Esophagus squamous epithelium (tissue), 5 donors: ENCODE measurements at regions not wholly inside any gene's neighbourhood (a gene's known extent, or its start where the extent isn't known, plus 50 kb on each side); places are given as distances from the start of the nearest gene placed in this dataset.

Experiments used
- DNase-seq: peaks from one replicate; lab custom pipeline; 2025; lab: John Stamatoyannopoulos, UW
- H3K27ac ChIP-seq, 4 donors: fragments of 200-600 bp; sonication (generic); one replicate each; pipeline ENCODE4 v1.5.1; 2016 to 2019; ENCODE audit warnings: mild to moderate bottlenecking in 1 of 4
- H3K27me3 ChIP-seq, 4 donors: fragments of 200-600 bp; sonication (generic); 1 replicate in 3 of 4; 2 replicates in 1 of 4; pipeline versions ENCODE4 v1.5.1 to v1.6.0; 2017 to 2021; ENCODE audit warnings: antibody characterized with exemption in 1 of 4
- H3K36me3 ChIP-seq, 3 donors: fragments of 200-600 bp; sonication (generic); one replicate each; pipeline ENCODE4 v1.5.1; 2016 to 2019
- H3K4me1 ChIP-seq, 3 donors: fragments of 200-600 bp; sonication (generic); one replicate each; pipeline ENCODE4 v1.5.1; 2017 to 2019
- H3K4me3 ChIP-seq, 4 donors: fragments of 200-600 bp; sonication (generic); 1 replicate in 3 of 4; 2 replicates in 1 of 4; pipeline ENCODE4 v1.5.1; 2016 to 2019; ENCODE audit warnings: mild to moderate bottlenecking in 2 of 4, moderate library complexity in 1 of 4
- H3K9me3 ChIP-seq, 3 donors: fragments of 200-600 bp; sonication (generic); one replicate each; pipeline ENCODE4 v1.5.1; 2016 to 2019
- POLR2A ChIP-seq, 4 donors: fragments of 450-650 bp; IDR thresholded peaks; one replicate each; pipeline ENCODE4 v1.6.1; 2017; ENCODE audit warnings: antibody characterized with exemption in 4 of 4, mild to moderate bottlenecking in 4 of 4, moderate library complexity in 3 of 4
- WGBS, 2 donors: methylation state at CpG; one replicate each; pipeline ENCODE4 v1.1.5; 2018; 5-methylcytosine and 5-hydroxymethylcytosine counted together
- intact Hi-C: fragments of 100-400 bp; cut with DNase I; formaldehyde crosslinking; loops from one replicate; pipeline ENCODE4 v1.15.0; 2022
- TF ChIP-seq, protein P1 (sequence below), 6 experiments: fragments of 450-650 bp in 4 of 6; fragments of 200-600 bp in 2 of 6; sonication (generic) in 2 of 6; IDR thresholded peaks; one replicate each; pipeline ENCODE4 v1.5.1; 2016 to 2019; ENCODE audit warnings: antibody characterized with exemption in 6 of 6, mild to moderate bottlenecking in 4 of 6, moderate library complexity in 4 of 6
- donor health status: DM: yes; HTN: yes; CAD: no.

DNA sequence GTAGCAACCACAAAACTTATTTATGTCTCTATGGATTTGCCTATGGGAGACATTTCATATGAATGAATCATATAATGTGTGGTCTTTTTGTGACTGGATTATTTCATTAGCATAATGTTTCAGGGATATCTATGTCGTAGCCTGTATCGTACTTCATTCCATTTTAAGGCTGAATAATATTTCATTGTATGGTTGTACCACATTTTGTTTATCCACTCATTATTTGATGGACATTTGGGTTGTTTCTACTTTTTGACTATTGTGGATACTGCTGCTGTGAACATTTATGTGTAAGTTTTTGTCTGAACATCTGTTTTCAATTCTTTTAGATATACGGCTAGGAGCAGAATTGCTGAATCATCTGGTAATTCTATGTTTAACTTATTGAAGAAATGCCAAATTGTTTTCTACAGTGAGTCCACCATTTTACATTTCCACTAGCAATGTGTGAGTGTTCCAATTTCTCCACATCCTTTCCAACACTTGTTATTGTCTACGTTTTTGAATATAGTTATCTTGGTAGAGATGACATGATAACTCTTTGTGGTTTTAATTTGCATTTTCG is 134.4 kb upstream of the DAZL start:
- TF ChIP-seq POLR2A (IDR thresholded peaks at IDR 0.05), result no peak
- TF ChIP-seq, protein P1, sequence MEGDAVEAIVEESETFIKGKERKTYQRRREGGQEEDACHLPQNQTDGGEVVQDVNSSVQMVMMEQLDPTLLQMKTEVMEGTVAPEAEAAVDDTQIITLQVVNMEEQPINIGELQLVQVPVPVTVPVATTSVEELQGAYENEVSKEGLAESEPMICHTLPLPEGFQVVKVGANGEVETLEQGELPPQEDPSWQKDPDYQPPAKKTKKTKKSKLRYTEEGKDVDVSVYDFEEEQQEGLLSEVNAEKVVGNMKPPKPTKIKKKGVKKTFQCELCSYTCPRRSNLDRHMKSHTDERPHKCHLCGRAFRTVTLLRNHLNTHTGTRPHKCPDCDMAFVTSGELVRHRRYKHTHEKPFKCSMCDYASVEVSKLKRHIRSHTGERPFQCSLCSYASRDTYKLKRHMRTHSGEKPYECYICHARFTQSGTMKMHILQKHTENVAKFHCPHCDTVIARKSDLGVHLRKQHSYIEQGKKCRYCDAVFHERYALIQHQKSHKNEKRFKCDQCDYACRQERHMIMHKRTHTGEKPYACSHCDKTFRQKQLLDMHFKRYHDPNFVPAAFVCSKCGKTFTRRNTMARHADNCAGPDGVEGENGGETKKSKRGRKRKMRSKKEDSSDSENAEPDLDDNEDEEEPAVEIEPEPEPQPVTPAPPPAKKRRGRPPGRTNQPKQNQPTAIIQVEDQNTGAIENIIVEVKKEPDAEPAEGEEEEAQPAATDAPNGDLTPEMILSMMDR (IDR thresholded peaks at IDR 0.05), result no peak
- 55 to 72% methylated on average over 4 of the region's 5 CpGs for WGBS, 2 donors
- Histone ChIP-seq H3K27ac (no peak overlapping the region), H3K27me3 (no peaks in the 10 kb centered on the region), H3K9me3 (no peaks in the 10 kb centered on the region), H3K4me3 (no peak overlapping the region), H3K36me3 (no peaks in the 10 kb centered on the region), H3K4me1 (no peaks in the 10 kb centered on the region)
- intact Hi-C loops, result no loop called here
- no peak for DNase-seq

- H3K27me3 ChIP-seq, result no peaks in the 10 kb centered on the region
- H3K9me3 ChIP-seq, result no peaks in the 10 kb centered on the region
- TF ChIP-seq, protein P1 (IDR thresholded peaks at IDR 0.05), result no peak
- no peak for TF ChIP-seq POLR2A (IDR thresholded peaks at IDR 0.05)
- 71 to 79% methylated on average over 1 of the region's 1 CpG for WGBS, 2 donors
- H3K4me1 ChIP-seq, result no peaks in the 10 kb centered on the region
- H3K36me3 ChIP-seq, result no peaks in the 10 kb centered on the region
- no peak overlapping the region for H3K27ac ChIP-seq
- H3K4me3 ChIP-seq, result no peak overlapping the region
- no peak for DNase-seq
- intact Hi-C loops, result no loop called here
These were observed 135.3 kb upstream of the DAZL start for GRCh38 chr3:16740515-16740914.

GRCh38 chr3:16741103-16741758 is 136.0 kb upstream of the DAZL start:
- WGBS, 2 donors, result 43 to 62% methylated on average over 4 of the region's 4 CpGs
- H3K4me3 ChIP-seq, result no peak overlapping the region
- DNase-seq, result no peak
- no peak for TF ChIP-seq POLR2A (IDR thresholded peaks at IDR 0.05)
- TF ChIP-seq, protein P1 (IDR thresholded peaks at IDR 0.05), result no peak
- intact Hi-C loops, result no loop called here
- no peak overlapping the region for H3K27ac ChIP-seq
- no peaks in the 10 kb centered on the region for H3K27me3 ChIP-seq
- H3K4me1 ChIP-seq, result no peaks in the 10 kb centered on the region
- no peaks in the 10 kb centered on the region for H3K36me3 ChIP-seq
- no peaks in the 10 kb centered on the region for H3K9me3 ChIP-seq

DNA sequence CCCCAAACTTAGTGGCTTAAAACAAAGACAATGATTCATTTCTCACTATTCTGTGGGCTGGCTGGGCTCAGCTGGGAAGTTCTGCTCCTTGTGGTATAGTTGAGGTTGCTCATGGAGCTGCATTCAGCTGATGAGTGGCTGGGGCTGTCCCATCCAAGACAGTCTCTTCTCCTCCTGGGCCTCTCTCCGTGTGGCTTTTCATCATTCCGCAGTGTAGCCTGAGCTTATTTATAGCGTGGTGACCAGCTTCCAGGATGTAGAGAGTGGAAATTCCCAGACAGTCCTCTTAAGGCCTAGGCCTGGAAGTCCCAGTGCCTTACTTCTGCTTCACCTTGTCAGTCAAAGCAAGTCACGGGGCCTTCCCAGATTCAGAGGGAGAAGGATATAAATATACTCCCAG is 136.7 kb upstream of the DAZL start:
- H3K36me3 ChIP-seq, result no peaks in the 10 kb centered on the region
- H3K4me1 ChIP-seq, result no peaks in the 10 kb centered on the region
- H3K4me3 ChIP-seq, result no peak overlapping the region
- H3K9me3 ChIP-seq, result no peaks in the 10 kb centered on the region
- TF ChIP-seq, protein P1 (IDR thresholded peaks at IDR 0.05), result no peak
- no peak for TF ChIP-seq POLR2A (IDR thresholded peaks at IDR 0.05)
- 63 to 78% methylated on average over 1 to 4 of the region's 4 CpGs for WGBS, 2 donors
- DNase-seq, result no peak
- no peaks in the 10 kb centered on the region for H3K27me3 ChIP-seq
- no peak overlapping the region for H3K27ac ChIP-seq
- intact Hi-C loops, result no loop called here

GRCh38 chr3:16743276-16743675 is 138.1 kb upstream of the DAZL start:
- DNase-seq, result no peak
- TF ChIP-seq POLR2A (IDR thresholded peaks at IDR 0.05), result no peak
- TF ChIP-seq, protein P1 (IDR thresholded peaks at IDR 0.05), result no peak
- no peak overlapping the region for H3K27ac ChIP-seq
- no peaks in the 10 kb centered on the region for H3K9me3 ChIP-seq
- intact Hi-C loops, result no loop called here
- H3K4me3 ChIP-seq, result no peak overlapping the region
- no peaks in the 10 kb centered on the region for H3K4me1 ChIP-seq
- H3K36me3 ChIP-seq, result no peaks in the 10 kb centered on the region
- no peaks in the 10 kb centered on the region for H3K27me3 ChIP-seq
